Stimulated activated CD8-positive, alpha-beta memory T cell treated with anti-CD3 and anti-CD28 coated beads, Interleukin-2, amount 100 ng/mL, for 48 hours (primary cell): ENCODE measurements at regions not wholly inside any gene's neighbourhood (a gene's known extent, or its start where the extent isn't known, plus 50 kb on each side); places are given as distances from the start of the nearest gene placed in this dataset.
"Not testable (repeated sequence)": the region's sequence is repeated elsewhere in the genome, so short reads cannot be mapped to it uniquely, and the experiment has no call there.

Experiments used
- DNase-seq, 2 donors: peaks; one replicate each; pipeline ENCODE4 v3.0.0-alpha.2; 2020; ENCODE audit warnings: low read depth in 2 of 2

DNA sequence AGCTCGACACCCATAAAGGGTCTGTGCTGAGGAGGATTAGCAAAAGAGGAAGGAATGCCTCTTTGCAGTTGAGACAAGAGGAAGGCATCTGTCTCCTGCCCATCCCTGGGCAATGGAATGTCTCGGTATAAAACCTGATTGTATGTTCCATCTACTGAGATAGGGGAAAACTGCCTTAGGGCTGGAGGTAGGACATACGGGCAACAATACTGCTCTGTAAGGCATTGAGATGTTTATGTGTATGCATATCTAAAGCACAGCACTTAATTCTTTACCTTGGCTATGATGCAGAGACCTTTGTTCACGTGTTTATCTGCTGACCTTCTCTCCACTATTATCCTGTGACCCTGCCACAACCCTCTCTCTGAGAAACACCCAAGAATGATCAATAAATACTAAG lies 210.7 kb downstream of the POTED start:
- DNase-seq = not testable (repeated sequence)

DNA sequence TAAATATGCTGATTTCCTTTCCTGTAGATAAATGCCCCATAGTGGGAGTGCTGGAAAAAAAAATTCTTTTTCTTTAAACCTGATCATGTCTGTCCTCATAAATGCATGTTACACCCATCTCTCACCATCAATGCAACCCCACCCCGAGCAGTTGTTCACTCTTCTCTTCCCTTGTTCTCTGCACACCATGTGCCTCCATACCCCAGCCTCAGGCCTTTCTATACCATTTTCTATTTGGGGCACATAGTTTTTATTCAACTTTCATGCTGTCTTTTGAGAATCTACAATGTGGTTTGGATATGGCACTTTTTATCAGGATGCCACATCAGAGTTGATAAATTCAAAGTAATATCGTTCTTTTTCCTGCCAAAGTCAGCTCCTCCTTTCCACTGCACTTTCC lies 202.6 kb downstream of the POTED start:
- not testable (repeated sequence) for DNase-seq

DNA sequence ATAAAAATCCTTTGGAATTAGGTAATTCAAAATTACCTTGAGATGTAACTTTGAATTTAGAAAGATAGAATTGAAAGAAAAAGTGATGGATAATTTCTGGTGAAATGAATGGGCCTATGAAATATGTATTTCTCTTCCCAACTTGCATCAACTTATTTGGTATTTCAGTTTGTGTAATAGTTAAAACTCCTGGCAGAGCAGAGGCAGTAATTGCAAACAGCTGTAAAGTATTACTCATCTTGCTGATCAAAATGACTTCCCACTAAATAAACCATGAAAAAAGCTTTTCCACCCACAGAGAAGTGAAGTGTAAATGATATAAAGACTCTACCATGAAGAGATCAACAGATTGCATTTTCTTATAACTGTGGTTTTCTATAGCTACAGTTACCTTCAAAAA lies 201.0 kb downstream of the POTED start:
- DNase-seq = not testable (repeated sequence)

DNA sequence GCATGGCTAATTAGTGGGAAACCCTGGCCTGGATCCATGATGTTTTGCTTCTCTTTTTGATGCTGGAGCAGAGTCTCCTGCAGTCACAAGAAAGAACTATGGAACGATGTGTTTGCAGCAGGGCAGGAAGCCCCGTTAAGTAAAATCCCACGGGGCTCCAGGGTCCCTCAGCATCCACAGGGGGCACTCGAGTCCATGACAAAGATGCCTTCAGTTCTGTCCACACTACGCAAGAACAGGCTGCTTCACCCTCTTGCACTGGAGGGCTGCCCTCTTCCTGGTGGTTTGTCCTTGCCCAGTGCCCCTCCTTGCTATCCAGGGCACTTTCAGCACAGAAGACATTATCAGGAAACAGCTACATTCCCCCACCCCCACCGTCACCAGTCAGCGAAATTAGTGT lies 196.9 kb downstream of the POTED start:
- DNase-seq = not testable (repeated sequence)

DNA sequence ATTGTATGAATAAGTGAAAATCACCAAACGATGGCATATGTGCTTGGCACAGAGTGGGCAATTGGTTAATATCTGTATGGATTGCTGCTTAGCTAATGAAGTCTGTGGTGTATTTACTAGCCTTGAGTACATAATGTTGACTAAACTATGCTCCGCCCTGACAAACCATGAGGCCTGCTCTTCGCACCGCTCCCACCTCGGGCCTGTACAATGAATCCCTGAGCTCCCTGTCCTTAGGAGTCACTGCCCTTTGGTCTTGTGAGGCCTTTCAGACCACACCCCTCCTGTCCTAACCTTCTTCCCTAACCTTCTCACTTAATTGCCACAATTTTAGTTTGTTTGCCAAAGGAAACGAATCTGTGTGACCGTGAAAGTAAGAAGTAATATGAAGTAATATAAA lies 193.2 kb downstream of the POTED start:
- DNase-seq = not testable (repeated sequence)
